ENCODE measurements at regions not wholly inside any gene's neighbourhood (a gene's known extent, or its start where the extent isn't known, plus 50 kb on each side); places are given as distances from the start of the nearest gene placed in this dataset.

GRCh38 chr20:39897781-39898466 lies 791.1 kb downstream of the MAFB start:
- H3K9me3 Mint-ChIP-seq, result no peaks in the 10 kb centered on the region; the same call in 2 of the 3 replicates
- Histone ChIP-seq H2AFZ (no peak overlapping the region), H3K4me3 (no peak overlapping the region), H4K20me1 (replicated peaks; ENCODE audit: insufficient read depth) (no peaks in the 10 kb centered on the region), H3F3A (replicated peaks; ENCODE audit: low read depth) (no peaks in the 10 kb centered on the region), H3K36me3 (ENCODE audit: insufficient read depth) (no peaks in the 10 kb centered on the region), H3K4me1 (ENCODE audit: insufficient read depth) (peaks cover 37% of the 10 kb centered on the region), H3K27ac (ENCODE audit: low read depth) (no peak overlapping the region), H3K9me2 (ENCODE audit: insufficient read depth) (peaks cover 18% of the 10 kb centered on the region), H3K27me3 (ENCODE audit: insufficient read depth) (no peaks in the 10 kb centered on the region), H3K79me2 (replicated peaks; ENCODE audit: insufficient read depth) (no peaks in the 10 kb centered on the region), H3K4me2 (no peak overlapping the region)
- ATAC-seq (no peak), DNase-seq (ENCODE audit: low spot score) (no peak)
- peaks cover 34% of the 10 kb centered on the region for H3K4me1 Mint-ChIP-seq
- H3K27ac Mint-ChIP-seq, result 0 out of 2 replicates have a peak overlapping the region, but pooled peaks have one; percentile 9
- TF ChIP-seq EZH2 (IDR thresholded peaks at IDR 0.05; ENCODE audit: low read depth, unreplicated experiment), result no peak
- no peak for TF ChIP-seq CREB1 (CRISPR knock-in tag; IDR thresholded peaks at IDR 0.05; ENCODE audit: low read depth)
- TF ChIP-seq NANOG (IDR thresholded peaks at IDR 0.05; ENCODE audit: borderline replicate concordance), result no peak
- no peak for TF ChIP-seq ZNF114 (CRISPR knock-in tag; IDR thresholded peaks at IDR 0.05)
- TF ChIP-seq STAT1 (IDR thresholded peaks at IDR 0.05; ENCODE audit: unreplicated experiment), result no peak
- no peak for TF ChIP-seq JUNB (IDR thresholded peaks at IDR 0.05; ENCODE audit: unreplicated experiment)
- no peak for TF ChIP-seq POLR2AphosphoS5 (IDR thresholded peaks at IDR 0.05; ENCODE audit: low read depth)
- TF ChIP-seq CTCF (conservative IDR thresholded peaks at IDR 0.05; ENCODE audit: low read depth in 2 of 2), result no peak
- TF ChIP-seq EZH2phosphoT487 (IDR thresholded peaks at IDR 0.05; ENCODE audit: unreplicated experiment), result no peak
- no peak for TF ChIP-seq ETS1 (IDR thresholded peaks at IDR 0.05)
- TF ChIP-seq ZNF331 (CRISPR knock-in tag; IDR thresholded peaks at IDR 0.05; ENCODE audit: low read depth), result no peak
- TF ChIP-seq, protein P1, sequence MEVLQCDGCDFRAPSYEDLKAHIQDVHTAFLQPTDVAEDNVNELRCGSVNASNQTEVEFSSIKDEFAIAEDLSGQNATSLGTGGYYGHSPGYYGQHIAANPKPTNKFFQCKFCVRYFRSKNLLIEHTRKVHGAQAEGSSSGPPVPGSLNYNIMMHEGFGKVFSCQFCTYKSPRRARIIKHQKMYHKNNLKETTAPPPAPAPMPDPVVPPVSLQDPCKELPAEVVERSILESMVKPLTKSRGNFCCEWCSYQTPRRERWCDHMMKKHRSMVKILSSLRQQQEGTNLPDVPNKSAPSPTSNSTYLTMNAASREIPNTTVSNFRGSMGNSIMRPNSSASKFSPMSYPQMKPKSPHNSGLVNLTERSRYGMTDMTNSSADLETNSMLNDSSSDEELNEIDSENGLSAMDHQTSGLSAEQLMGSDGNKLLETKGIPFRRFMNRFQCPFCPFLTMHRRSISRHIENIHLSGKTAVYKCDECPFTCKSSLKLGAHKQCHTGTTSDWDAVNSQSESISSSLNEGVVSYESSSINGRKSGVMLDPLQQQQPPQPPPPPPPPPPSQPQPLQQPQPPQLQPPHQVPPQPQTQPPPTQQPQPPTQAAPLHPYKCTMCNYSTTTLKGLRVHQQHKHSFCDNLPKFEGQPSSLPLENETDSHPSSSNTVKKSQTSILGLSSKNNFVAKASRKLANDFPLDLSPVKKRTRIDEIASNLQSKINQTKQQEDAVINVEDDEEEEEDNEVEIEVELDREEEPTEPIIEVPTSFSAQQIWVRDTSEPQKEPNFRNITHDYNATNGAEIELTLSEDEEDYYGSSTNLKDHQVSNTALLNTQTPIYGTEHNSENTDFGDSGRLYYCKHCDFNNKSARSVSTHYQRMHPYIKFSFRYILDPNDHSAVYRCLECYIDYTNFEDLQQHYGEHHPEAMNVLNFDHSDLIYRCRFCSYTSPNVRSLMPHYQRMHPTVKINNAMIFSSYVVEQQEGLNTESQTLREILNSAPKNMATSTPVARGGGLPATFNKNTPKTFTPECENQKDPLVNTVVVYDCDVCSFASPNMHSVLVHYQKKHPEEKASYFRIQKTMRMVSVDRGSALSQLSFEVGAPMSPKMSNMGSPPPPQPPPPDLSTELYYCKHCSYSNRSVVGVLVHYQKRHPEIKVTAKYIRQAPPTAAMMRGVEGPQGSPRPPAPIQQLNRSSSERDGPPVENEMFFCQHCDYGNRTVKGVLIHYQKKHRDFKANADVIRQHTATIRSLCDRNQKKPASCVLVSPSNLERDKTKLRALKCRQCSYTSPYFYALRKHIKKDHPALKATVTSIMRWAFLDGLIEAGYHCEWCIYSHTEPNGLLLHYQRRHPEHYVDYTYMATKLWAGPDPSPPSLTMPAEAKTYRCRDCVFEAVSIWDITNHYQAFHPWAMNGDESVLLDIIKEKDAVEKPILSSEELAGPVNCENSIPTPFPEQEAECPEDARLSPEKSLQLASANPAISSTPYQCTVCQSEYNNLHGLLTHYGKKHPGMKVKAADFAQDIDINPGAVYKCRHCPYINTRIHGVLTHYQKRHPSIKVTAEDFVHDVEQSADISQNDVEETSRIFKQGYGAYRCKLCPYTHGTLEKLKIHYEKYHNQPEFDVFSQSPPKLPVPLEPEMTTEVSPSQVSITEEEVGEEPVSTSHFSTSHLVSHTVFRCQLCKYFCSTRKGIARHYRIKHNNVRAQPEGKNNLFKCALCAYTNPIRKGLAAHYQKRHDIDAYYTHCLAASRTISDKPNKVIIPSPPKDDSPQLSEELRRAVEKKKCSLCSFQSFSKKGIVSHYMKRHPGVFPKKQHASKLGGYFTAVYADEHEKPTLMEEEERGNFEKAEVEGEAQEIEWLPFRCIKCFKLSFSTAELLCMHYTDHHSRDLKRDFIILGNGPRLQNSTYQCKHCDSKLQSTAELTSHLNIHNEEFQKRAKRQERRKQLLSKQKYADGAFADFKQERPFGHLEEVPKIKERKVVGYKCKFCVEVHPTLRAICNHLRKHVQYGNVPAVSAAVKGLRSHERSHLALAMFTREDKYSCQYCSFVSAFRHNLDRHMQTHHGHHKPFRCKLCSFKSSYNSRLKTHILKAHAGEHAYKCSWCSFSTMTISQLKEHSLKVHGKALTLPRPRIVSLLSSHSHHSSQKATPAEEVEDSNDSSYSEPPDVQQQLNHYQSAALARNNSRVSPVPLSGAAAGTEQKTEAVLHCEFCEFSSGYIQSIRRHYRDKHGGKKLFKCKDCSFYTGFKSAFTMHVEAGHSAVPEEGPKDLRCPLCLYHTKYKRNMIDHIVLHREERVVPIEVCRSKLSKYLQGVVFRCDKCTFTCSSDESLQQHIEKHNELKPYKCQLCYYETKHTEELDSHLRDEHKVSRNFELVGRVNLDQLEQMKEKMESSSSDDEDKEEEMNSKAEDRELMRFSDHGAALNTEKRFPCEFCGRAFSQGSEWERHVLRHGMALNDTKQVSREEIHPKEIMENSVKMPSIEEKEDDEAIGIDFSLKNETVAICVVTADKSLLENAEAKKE (CRISPR knock-in tag; IDR thresholded peaks at IDR 0.05), result no peak
- H3K4me3 Mint-ChIP-seq, result no peak overlapping the region
- peaks cover 8% of the 10 kb centered on the region; the same call in 2 of the 3 replicates for H3K36me3 Mint-ChIP-seq (ENCODE audit: low read depth)
- H3K27me3 Mint-ChIP-seq (ENCODE audit: insufficient read depth, low read depth, poor library complexity), result no peaks in the 10 kb centered on the region
